Bronchial epithelial cell (primary cell): ENCODE measurements at regions not wholly inside any gene's neighbourhood (a gene's known extent, or its start where the extent isn't known, plus 50 kb on each side); places are given as distances from the start of the nearest gene placed in this dataset.
A peak's percentile ranks its signal among the peaks of the same experiment; 100 is the strongest.

ENCODE experiments used
- DNase-seq: peaks from one replicate; pipeline ENCODE4 v3.0.0-alpha.2; 2010; ENCODE audit warnings: low read depth
- FAIRE-seq: peaks from 2 replicates; lab custom pipeline; 2011; peaks lifted over from hg19 to GRCh38; lab: Jason Lieb, UNC
- H3K27me3 ChIP-seq: 2 replicates; pipeline ENCODE4 v1.5.1; 2011; ENCODE audit warnings: low read length; ENCODE audit not compliant: control insufficient read depth, insufficient read depth
- H3K36me3 ChIP-seq: 2 replicates; pipeline ENCODE4 v1.5.1; 2011; ENCODE audit warnings: low read length; ENCODE audit not compliant: control insufficient read depth, insufficient read depth
- H3K4me3 ChIP-seq: 2 replicates; pipeline ENCODE4 v1.5.1; 2011; ENCODE audit warnings: mild to moderate bottlenecking, low read depth, low read length, control low read depth
- CTCF ChIP-seq: IDR thresholded peaks from 2 replicates; pipeline ENCODE4 v1.5.1; 2011; ENCODE audit warnings: mild to moderate bottlenecking, moderate library complexity, low read length, control low read depth, inconsistent platforms; ENCODE audit not compliant: insufficient read depth, severe bottlenecking

- no peak for FAIRE-seq
- Histone ChIP-seq H3K27me3 (no peaks in the 10 kb centered on the region), H3K4me3 (no peak overlapping the region), H3K36me3 (no peaks in the 10 kb centered on the region)
- no peak for TF ChIP-seq CTCF
- DNase-seq = peak; percentile 81
Measured at GRCh38 chr5:92653730-92654461, 927.1 kb downstream of the NR2F1-AS1 start.

GRCh38 chr5:92652756-92653155 is 928.3 kb downstream of the NR2F1-AS1 start:
- FAIRE-seq = no peak

GRCh38 chr5:92644266-92644886 is 936.6 kb downstream of the NR2F1-AS1 start:
- Histone ChIP-seq H3K36me3 (no peaks in the 10 kb centered on the region), H3K27me3 (no peaks in the 10 kb centered on the region), H3K4me3 (no peak overlapping the region)
- no peak for TF ChIP-seq CTCF
- FAIRE-seq = no peak
- DNase-seq = no peak

More at GRCh38 chr5:92652756-92653155, 928.3 kb downstream of the NR2F1-AS1 start:
- Histone ChIP-seq H3K36me3 (no peaks in the 10 kb centered on the region), H3K27me3 (no peaks in the 10 kb centered on the region), H3K4me3 (no peak overlapping the region)
- no peak for DNase-seq
- no peak for TF ChIP-seq CTCF

- FAIRE-seq (no peak), DNase-seq (peak; percentile 46)
- no peak for TF ChIP-seq CTCF
- H3K27me3 ChIP-seq = no peaks in the 10 kb centered on the region
- no peaks in the 10 kb centered on the region for H3K36me3 ChIP-seq
- H3K4me3 ChIP-seq = peak overlapping the region; percentile 13
Measured at GRCh38 chr5:92641031-92641962, 939.7 kb downstream of the NR2F1-AS1 start.

- H3K4me3 ChIP-seq = no peak overlapping the region
- TF ChIP-seq CTCF = no peak
- DNase-seq (no peak), FAIRE-seq (no peak)
- no peaks in the 10 kb centered on the region for H3K27me3 ChIP-seq
- H3K36me3 ChIP-seq = no peaks in the 10 kb centered on the region
Measured at GRCh38 chr5:92640340-92640739, 940.7 kb downstream of the NR2F1-AS1 start.
